ENCODE measurements at regions not wholly inside any gene's neighbourhood (a gene's known extent, or its start where the extent isn't known, plus 50 kb on each side); places are given as distances from the start of the nearest gene placed in this dataset.

- TF ChIP-seq, protein P1, sequence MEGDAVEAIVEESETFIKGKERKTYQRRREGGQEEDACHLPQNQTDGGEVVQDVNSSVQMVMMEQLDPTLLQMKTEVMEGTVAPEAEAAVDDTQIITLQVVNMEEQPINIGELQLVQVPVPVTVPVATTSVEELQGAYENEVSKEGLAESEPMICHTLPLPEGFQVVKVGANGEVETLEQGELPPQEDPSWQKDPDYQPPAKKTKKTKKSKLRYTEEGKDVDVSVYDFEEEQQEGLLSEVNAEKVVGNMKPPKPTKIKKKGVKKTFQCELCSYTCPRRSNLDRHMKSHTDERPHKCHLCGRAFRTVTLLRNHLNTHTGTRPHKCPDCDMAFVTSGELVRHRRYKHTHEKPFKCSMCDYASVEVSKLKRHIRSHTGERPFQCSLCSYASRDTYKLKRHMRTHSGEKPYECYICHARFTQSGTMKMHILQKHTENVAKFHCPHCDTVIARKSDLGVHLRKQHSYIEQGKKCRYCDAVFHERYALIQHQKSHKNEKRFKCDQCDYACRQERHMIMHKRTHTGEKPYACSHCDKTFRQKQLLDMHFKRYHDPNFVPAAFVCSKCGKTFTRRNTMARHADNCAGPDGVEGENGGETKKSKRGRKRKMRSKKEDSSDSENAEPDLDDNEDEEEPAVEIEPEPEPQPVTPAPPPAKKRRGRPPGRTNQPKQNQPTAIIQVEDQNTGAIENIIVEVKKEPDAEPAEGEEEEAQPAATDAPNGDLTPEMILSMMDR (IDR thresholded peaks at IDR 0.05), result no peak
- peak; percentile 25; the same call in 1 of the 2 replicates for TF ChIP-seq TCF7L2 (IDR thresholded peaks at IDR 0.05; ENCODE audit: low read depth, low read length)
Measured at GRCh38 chr1:58903514-58904298, 119.9 kb upstream of the JUN start.
